ENCODE measurements at regions not wholly inside any gene's neighbourhood (a gene's known extent, or its start where the extent isn't known, plus 50 kb on each side); places are given as distances from the start of the nearest gene placed in this dataset.

- Histone ChIP-seq H3K9me3 (ENCODE audit: control insufficient read depth, insufficient read depth, low read length) (no peaks in the 10 kb centered on the region), H3K36me3 (ENCODE audit: control insufficient read depth, insufficient read depth, low read length) (no peaks in the 10 kb centered on the region), H3K27ac (ENCODE audit: low read depth, low read length) (no peak overlapping the region), H3K4me3 (ENCODE audit: low read depth, low read length) (no peak overlapping the region), H3K27me3 (ENCODE audit: control insufficient read depth, insufficient read depth, low read length) (no peaks in the 10 kb centered on the region), H3K4me1 (ENCODE audit: control insufficient read depth, insufficient read depth, low read length) (no peaks in the 10 kb centered on the region)
- WGBS (ENCODE audit: insufficient coverage), result no CpG with 5 or more reads among the region's 2 CpGs
- peak in 1 of 6 donors; percentile 22 for DNase-seq (ENCODE audit: low read depth in 4 of 6, low spot score in 6 of 6)
Measured at GRCh38 chr2:14428056-14428455, 204.5 kb upstream of the LRATD1 start.

GRCh38 chr2:14433946-14434495, 198.5 kb upstream of the LRATD1 start:
- 87% methylated on average over 5 of the region's 5 CpGs for WGBS (ENCODE audit: insufficient coverage)
- no peak overlapping the region for H3K4me3 ChIP-seq (ENCODE audit: low read depth, low read length)
- H3K36me3 ChIP-seq (ENCODE audit: control insufficient read depth, insufficient read depth, low read length), result no peaks in the 10 kb centered on the region
- no peak for DNase-seq (ENCODE audit: low read depth in 4 of 6, low spot score in 6 of 6)
- no peak overlapping the region for H3K27ac ChIP-seq (ENCODE audit: low read depth, low read length)
- no peaks in the 10 kb centered on the region for H3K27me3 ChIP-seq (ENCODE audit: control insufficient read depth, insufficient read depth, low read length)
- H3K4me1 ChIP-seq (ENCODE audit: control insufficient read depth, insufficient read depth, low read length), result no peaks in the 10 kb centered on the region
- no peaks in the 10 kb centered on the region for H3K9me3 ChIP-seq (ENCODE audit: control insufficient read depth, insufficient read depth, low read length)

- no peak for DNase-seq (ENCODE audit: low read depth in 4 of 6, low spot score in 6 of 6)
- no peak overlapping the region for H3K4me3 ChIP-seq (ENCODE audit: low read depth, low read length)
- H3K27ac ChIP-seq (ENCODE audit: low read depth, low read length), result no peak overlapping the region
- no peaks in the 10 kb centered on the region for H3K4me1 ChIP-seq (ENCODE audit: control insufficient read depth, insufficient read depth, low read length)
- no peaks in the 10 kb centered on the region for H3K36me3 ChIP-seq (ENCODE audit: control insufficient read depth, insufficient read depth, low read length)
- peaks cover 6% of the 10 kb centered on the region for H3K9me3 ChIP-seq (ENCODE audit: control insufficient read depth, insufficient read depth, low read length)
- no peaks in the 10 kb centered on the region for H3K27me3 ChIP-seq (ENCODE audit: control insufficient read depth, insufficient read depth, low read length)
Measured at GRCh38 chr2:14445670-14446069, 186.8 kb upstream of the LRATD1 start.

- no CpG with 5 or more reads among the region's 1 CpG for WGBS (ENCODE audit: insufficient coverage)
- Histone ChIP-seq H3K4me1 (ENCODE audit: control insufficient read depth, insufficient read depth, low read length) (no peaks in the 10 kb centered on the region), H3K4me3 (ENCODE audit: low read depth, low read length) (no peak overlapping the region), H3K27ac (ENCODE audit: low read depth, low read length) (no peak overlapping the region), H3K36me3 (ENCODE audit: control insufficient read depth, insufficient read depth, low read length) (no peaks in the 10 kb centered on the region), H3K27me3 (ENCODE audit: control insufficient read depth, insufficient read depth, low read length) (no peaks in the 10 kb centered on the region), H3K9me3 (ENCODE audit: control insufficient read depth, insufficient read depth, low read length) (peaks cover 6% of the 10 kb centered on the region)
- DNase-seq (ENCODE audit: low read depth in 4 of 6, low spot score in 6 of 6), result no peak
Measured at GRCh38 chr2:14448340-14448739, 184.2 kb upstream of the LRATD1 start.

GRCh38 chr2:14451312-14451711, 181.2 kb upstream of the LRATD1 start:
- H3K4me3 ChIP-seq (ENCODE audit: low read depth, low read length), result no peak overlapping the region
- WGBS (ENCODE audit: insufficient coverage), result 40% methylated on average over 1 of the region's 2 CpGs
- H3K4me1 ChIP-seq (ENCODE audit: control insufficient read depth, insufficient read depth, low read length), result no peaks in the 10 kb centered on the region
- H3K27me3 ChIP-seq (ENCODE audit: control insufficient read depth, insufficient read depth, low read length), result no peaks in the 10 kb centered on the region
- H3K36me3 ChIP-seq (ENCODE audit: control insufficient read depth, insufficient read depth, low read length), result no peaks in the 10 kb centered on the region
- DNase-seq (ENCODE audit: low read depth in 4 of 6, low spot score in 6 of 6), result no peak
- H3K27ac ChIP-seq (ENCODE audit: low read depth, low read length), result no peak overlapping the region
- H3K9me3 ChIP-seq (ENCODE audit: control insufficient read depth, insufficient read depth, low read length), result no peaks in the 10 kb centered on the region

- peak; percentile 10 to 73 (median 40) for DNase-seq (ENCODE audit: low read depth in 4 of 6, low spot score in 6 of 6)
- no peak overlapping the region for H3K27ac ChIP-seq (ENCODE audit: low read depth, low read length)
- whole genome bisulfite sequencing (ENCODE audit: insufficient coverage), result 51% methylated on average over 2 of the region's 3 CpGs
- H3K4me3 ChIP-seq (ENCODE audit: low read depth, low read length), result no peak overlapping the region
- H3K9me3 ChIP-seq (ENCODE audit: control insufficient read depth, insufficient read depth, low read length), result no peaks in the 10 kb centered on the region
- H3K36me3 ChIP-seq (ENCODE audit: control insufficient read depth, insufficient read depth, low read length), result no peaks in the 10 kb centered on the region
- no peaks in the 10 kb centered on the region for H3K4me1 ChIP-seq (ENCODE audit: control insufficient read depth, insufficient read depth, low read length)
- no peaks in the 10 kb centered on the region for H3K27me3 ChIP-seq (ENCODE audit: control insufficient read depth, insufficient read depth, low read length)
Measured at GRCh38 chr2:14454202-14454601, 178.3 kb upstream of the LRATD1 start.

GRCh38 chr2:14459786-14460325, 172.7 kb upstream of the LRATD1 start:
- no peaks in the 10 kb centered on the region for H3K4me1 ChIP-seq (ENCODE audit: control insufficient read depth, insufficient read depth, low read length)
- DNase-seq (ENCODE audit: low read depth in 4 of 6, low spot score in 6 of 6), result no peak
- 90% methylated on average over 1 of the region's 1 CpG for WGBS (ENCODE audit: insufficient coverage)

GRCh38 chr2:14475994-14476393, 156.5 kb upstream of the LRATD1 start:
- H3K4me1 ChIP-seq (ENCODE audit: control insufficient read depth, insufficient read depth, low read length), result no peaks in the 10 kb centered on the region
- no peaks in the 10 kb centered on the region for H3K9me3 ChIP-seq (ENCODE audit: control insufficient read depth, insufficient read depth, low read length)
- no peak overlapping the region for H3K4me3 ChIP-seq (ENCODE audit: low read depth, low read length)
- DNase-seq (ENCODE audit: low read depth in 4 of 6, low spot score in 6 of 6), result no peak
- no peak overlapping the region for H3K27ac ChIP-seq (ENCODE audit: low read depth, low read length)
- H3K36me3 ChIP-seq (ENCODE audit: control insufficient read depth, insufficient read depth, low read length), result no peaks in the 10 kb centered on the region
- WGBS (ENCODE audit: insufficient coverage), result no CpG with 5 or more reads among the region's 5 CpGs
- no peaks in the 10 kb centered on the region for H3K27me3 ChIP-seq (ENCODE audit: control insufficient read depth, insufficient read depth, low read length)

More at GRCh38 chr2:14459786-14460325, 172.7 kb upstream of the LRATD1 start:
- Histone ChIP-seq H3K36me3 (ENCODE audit: control insufficient read depth, insufficient read depth, low read length) (no peaks in the 10 kb centered on the region), H3K4me3 (ENCODE audit: low read depth, low read length) (no peak overlapping the region), H3K9me3 (ENCODE audit: control insufficient read depth, insufficient read depth, low read length) (no peaks in the 10 kb centered on the region), H3K27ac (ENCODE audit: low read depth, low read length) (no peak overlapping the region), H3K27me3 (ENCODE audit: control insufficient read depth, insufficient read depth, low read length) (no peaks in the 10 kb centered on the region)

GRCh38 chr2:14479486-14479885, 153.0 kb upstream of the LRATD1 start:
- Histone ChIP-seq H3K36me3 (ENCODE audit: control insufficient read depth, insufficient read depth, low read length) (no peaks in the 10 kb centered on the region), H3K27ac (ENCODE audit: low read depth, low read length) (no peak overlapping the region), H3K4me3 (ENCODE audit: low read depth, low read length) (no peak overlapping the region), H3K4me1 (ENCODE audit: control insufficient read depth, insufficient read depth, low read length) (no peaks in the 10 kb centered on the region), H3K27me3 (ENCODE audit: control insufficient read depth, insufficient read depth, low read length) (no peaks in the 10 kb centered on the region), H3K9me3 (ENCODE audit: control insufficient read depth, insufficient read depth, low read length) (no peaks in the 10 kb centered on the region)
- 88% methylated on average over 1 of the region's 2 CpGs for WGBS (ENCODE audit: insufficient coverage)
- no peak for DNase-seq (ENCODE audit: low read depth in 4 of 6, low spot score in 6 of 6)

GRCh38 chr2:14480120-14480519, 152.4 kb upstream of the LRATD1 start:
- Histone ChIP-seq H3K36me3 (ENCODE audit: control insufficient read depth, insufficient read depth, low read length) (no peaks in the 10 kb centered on the region), H3K27me3 (ENCODE audit: control insufficient read depth, insufficient read depth, low read length) (no peaks in the 10 kb centered on the region), H3K9me3 (ENCODE audit: control insufficient read depth, insufficient read depth, low read length) (no peaks in the 10 kb centered on the region), H3K27ac (ENCODE audit: low read depth, low read length) (no peak overlapping the region), H3K4me3 (ENCODE audit: low read depth, low read length) (no peak overlapping the region), H3K4me1 (ENCODE audit: control insufficient read depth, insufficient read depth, low read length) (no peaks in the 10 kb centered on the region)
- WGBS (ENCODE audit: insufficient coverage), result no CpG with 5 or more reads among the region's 2 CpGs
- no peak for DNase-seq (ENCODE audit: low read depth in 4 of 6, low spot score in 6 of 6)

Measured in spinal cord (tissue), 9 donors.